PFSK-1 (cell line): ENCODE measurements at regions not wholly inside any gene's neighbourhood (a gene's known extent, or its start where the extent isn't known, plus 50 kb on each side); places are given as distances from the start of the nearest gene placed in this dataset.

ENCODE experiments used
- FOXP2 ChIP-seq: optimal IDR thresholded peaks from 2 replicates; pipeline ENCODE3; 2011; ENCODE audit warnings: borderline replicate concordance, control low read depth, inconsistent platforms; ENCODE audit not compliant: insufficient read depth; ENCODE audit errors: extremely low read length, extremely low read depth
- POLR2AphosphoS5 ChIP-seq: IDR thresholded peaks from 2 replicates; pipeline ENCODE4 v1.6.1; 2012; ENCODE audit warnings: low read depth, mild to moderate bottlenecking, control low read depth, low read length, moderate library complexity
- SIN3A ChIP-seq: IDR thresholded peaks from 2 replicates; pipeline ENCODE4 v1.6.1; 2012; ENCODE audit warnings: mild to moderate bottlenecking, low read length, moderate library complexity, borderline replicate concordance; ENCODE audit not compliant: insufficient read depth
- TAF1 ChIP-seq: IDR thresholded peaks from 2 replicates; pipeline ENCODE4 v1.6.1; 2012; ENCODE audit warnings: low read length, control low read depth, borderline replicate concordance; ENCODE audit not compliant: insufficient read depth
- TF ChIP-seq, protein P1 (sequence below), 2 experiments: IDR thresholded peaks; 2 replicates each; pipeline versions ENCODE4 v1.6.1 to v1.8.0; 2011 to 2012; ENCODE audit warnings: low read depth in 2 of 2, low read length in 2 of 2, control low read depth in 1 of 2, inconsistent platforms in 1 of 2, mild to moderate bottlenecking in 1 of 2, moderate library complexity in 1 of 2; ENCODE audit not compliant: insufficient read depth in 1 of 2

DNA sequence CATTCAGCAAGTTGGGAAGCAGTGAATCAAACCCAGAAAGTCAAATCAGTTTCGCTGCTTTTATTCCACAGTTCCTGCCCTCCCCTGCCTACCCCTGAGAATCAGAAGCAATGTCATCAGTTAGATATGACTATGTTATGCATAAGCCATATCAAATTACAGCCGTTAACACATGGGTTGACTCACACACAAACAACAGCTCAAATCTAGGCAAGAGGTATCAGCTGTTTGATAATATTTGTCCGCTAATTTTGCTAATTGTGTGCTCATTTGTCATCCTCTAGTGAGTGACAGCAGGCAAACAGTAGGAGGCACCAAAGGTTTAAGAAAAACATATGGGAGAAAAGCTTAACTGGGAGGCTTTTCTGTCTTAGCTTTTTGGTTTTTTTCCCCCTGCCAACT is 327.4 kb upstream of the CCL2 start:
- no peak for TF ChIP-seq SIN3A
- TF ChIP-seq, protein P1, sequence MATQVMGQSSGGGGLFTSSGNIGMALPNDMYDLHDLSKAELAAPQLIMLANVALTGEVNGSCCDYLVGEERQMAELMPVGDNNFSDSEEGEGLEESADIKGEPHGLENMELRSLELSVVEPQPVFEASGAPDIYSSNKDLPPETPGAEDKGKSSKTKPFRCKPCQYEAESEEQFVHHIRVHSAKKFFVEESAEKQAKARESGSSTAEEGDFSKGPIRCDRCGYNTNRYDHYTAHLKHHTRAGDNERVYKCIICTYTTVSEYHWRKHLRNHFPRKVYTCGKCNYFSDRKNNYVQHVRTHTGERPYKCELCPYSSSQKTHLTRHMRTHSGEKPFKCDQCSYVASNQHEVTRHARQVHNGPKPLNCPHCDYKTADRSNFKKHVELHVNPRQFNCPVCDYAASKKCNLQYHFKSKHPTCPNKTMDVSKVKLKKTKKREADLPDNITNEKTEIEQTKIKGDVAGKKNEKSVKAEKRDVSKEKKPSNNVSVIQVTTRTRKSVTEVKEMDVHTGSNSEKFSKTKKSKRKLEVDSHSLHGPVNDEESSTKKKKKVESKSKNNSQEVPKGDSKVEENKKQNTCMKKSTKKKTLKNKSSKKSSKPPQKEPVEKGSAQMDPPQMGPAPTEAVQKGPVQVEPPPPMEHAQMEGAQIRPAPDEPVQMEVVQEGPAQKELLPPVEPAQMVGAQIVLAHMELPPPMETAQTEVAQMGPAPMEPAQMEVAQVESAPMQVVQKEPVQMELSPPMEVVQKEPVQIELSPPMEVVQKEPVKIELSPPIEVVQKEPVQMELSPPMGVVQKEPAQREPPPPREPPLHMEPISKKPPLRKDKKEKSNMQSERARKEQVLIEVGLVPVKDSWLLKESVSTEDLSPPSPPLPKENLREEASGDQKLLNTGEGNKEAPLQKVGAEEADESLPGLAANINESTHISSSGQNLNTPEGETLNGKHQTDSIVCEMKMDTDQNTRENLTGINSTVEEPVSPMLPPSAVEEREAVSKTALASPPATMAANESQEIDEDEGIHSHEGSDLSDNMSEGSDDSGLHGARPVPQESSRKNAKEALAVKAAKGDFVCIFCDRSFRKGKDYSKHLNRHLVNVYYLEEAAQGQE (IDR thresholded peaks at IDR 0.05; ENCODE audit: insufficient read depth in 1 of 2, low read depth in 2 of 2, low read length in 2 of 2) = no peak
- TF ChIP-seq TAF1 = no peak

DNA sequence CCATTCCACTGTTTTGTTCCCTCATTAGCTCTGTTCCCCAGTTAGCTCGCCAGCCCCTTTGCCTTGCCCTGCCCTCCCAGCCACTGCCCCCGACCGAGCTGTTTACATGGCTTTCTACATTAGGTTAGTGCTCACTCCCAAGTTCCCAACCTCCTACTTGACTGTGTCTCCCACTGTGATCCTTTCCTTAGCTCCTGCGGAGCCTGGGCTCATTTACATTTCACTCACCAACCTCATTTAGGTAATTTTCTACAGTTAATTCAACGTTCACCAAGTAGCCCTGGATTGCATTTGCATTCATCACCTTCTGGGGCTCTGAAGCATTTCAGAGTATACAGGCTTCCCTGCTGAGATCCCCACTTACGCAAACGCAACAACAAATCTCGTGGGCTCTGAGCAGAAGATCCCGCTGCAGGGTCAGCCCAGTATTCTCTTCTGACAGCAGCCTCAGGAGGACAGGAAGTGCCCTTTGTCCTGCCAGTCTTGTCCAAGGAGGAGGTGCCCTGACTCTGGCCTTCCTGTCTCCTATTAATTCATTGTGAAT is 325.8 kb upstream of the CCL2 start:
- TF ChIP-seq SIN3A (no peak), TAF1 (no peak), POLR2AphosphoS5 (no peak), FOXP2 (no peak)
- TF ChIP-seq, protein P1 (IDR thresholded peaks at IDR 0.05; ENCODE audit: insufficient read depth in 1 of 2, low read depth in 2 of 2, low read length in 2 of 2) = no peak

DNA sequence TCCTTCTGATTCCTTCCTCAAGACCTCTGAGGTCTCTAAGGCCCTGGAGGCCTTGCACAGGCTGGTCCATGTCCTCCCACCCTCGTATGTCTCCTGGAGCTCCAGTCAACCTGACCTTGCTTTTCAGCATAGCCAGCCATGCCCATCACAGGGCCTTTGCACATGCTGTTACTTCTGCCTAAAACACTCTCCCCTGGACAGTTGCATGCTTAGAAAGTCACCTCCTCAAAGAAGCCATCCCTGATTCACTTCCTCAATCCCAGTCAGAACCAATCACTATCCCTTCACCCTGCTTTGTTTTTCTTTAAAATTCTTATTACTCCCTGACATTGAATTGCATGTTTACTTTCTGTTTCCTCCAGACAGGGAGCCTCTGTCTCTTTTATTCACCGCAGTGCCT is 322.1 kb upstream of the CCL2 start:
- TF ChIP-seq FOXP2 = no peak
- TF ChIP-seq, protein P1 (IDR thresholded peaks at IDR 0.05; ENCODE audit: insufficient read depth in 1 of 2, low read depth in 2 of 2, low read length in 2 of 2) = no peak
- no peak for TF ChIP-seq SIN3A
- TF ChIP-seq TAF1 = no peak
- no peak for TF ChIP-seq POLR2AphosphoS5

DNA sequence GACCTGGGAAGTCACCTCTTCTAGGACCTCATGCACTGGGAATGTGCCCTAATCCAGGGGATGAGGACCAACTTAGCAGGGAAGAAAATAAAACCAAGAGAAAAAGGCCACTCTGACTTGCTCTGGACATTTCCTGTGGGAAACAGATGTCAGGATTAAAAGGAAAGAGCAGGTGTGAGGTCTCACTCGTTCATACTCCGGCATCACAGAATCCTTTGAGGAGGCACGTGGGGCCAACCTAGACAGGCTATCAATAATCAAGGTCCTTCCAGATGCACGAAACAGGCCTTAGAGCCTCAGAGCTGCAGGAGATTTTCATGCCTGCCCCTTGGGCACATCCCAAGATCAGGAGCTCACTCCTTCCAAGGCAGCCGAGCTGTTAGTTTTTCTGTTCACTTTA is 321.5 kb upstream of the CCL2 start:
- TF ChIP-seq TAF1 = no peak
- TF ChIP-seq FOXP2 = no peak
- TF ChIP-seq, protein P1 (IDR thresholded peaks at IDR 0.05; ENCODE audit: insufficient read depth in 1 of 2, low read depth in 2 of 2, low read length in 2 of 2) = no peak
- no peak for TF ChIP-seq SIN3A
- TF ChIP-seq POLR2AphosphoS5 = no peak

GRCh38 chr17:33934696-33935095 is 320.4 kb upstream of the CCL2 start:
- TF ChIP-seq, protein P1 (IDR thresholded peaks at IDR 0.05; ENCODE audit: insufficient read depth in 1 of 2, low read depth in 2 of 2, low read length in 2 of 2) = no peak
- TF ChIP-seq SIN3A = no peak
- no peak for TF ChIP-seq POLR2AphosphoS5
- no peak for TF ChIP-seq FOXP2
- TF ChIP-seq TAF1 = no peak
